H1 (cell line): ENCODE measurements at regions not wholly inside any gene's neighbourhood (a gene's known extent, or its start where the extent isn't known, plus 50 kb on each side); places are given as distances from the start of the nearest gene placed in this dataset.

Experiments used
- CTCF ChIA-PET: fragments of 300-600 bp; sonication (Branson Sonifier 250); formaldehyde crosslinking; loops from one replicate; lab custom pipeline; 2021; ENCODE audit not compliant: partially characterized antibody; lab: Charles Lee
- POLR2A ChIA-PET: fragments of 300-600 bp; sonication (Branson Sonifier 250); formaldehyde crosslinking; loops from one replicate; lab custom pipeline; 2021; ENCODE audit warnings: inconsistent platforms; ENCODE audit not compliant: partially characterized antibody; lab: Charles Lee
- DNase-seq, 2 experiments: peaks; one replicate each; pipeline versions ENCODE4 v3.0.0 to v3.0.0-alpha.2; 2010 to 2022; ENCODE audit warnings: low spot score in 2 of 2, low read depth in 1 of 2, mixed read lengths in 1 of 2
- FAIRE-seq: peaks from 2 replicates; lab custom pipeline; 2011; peaks lifted over from hg19 to GRCh38; lab: Jason Lieb, UNC
- H2AFZ ChIP-seq: 2 replicates; pipeline ENCODE4 v1.8.1; 2012; ENCODE audit warnings: low read length, inconsistent platforms
- H2AK5ac ChIP-seq: 2 replicates; pipeline ENCODE4 v1.6.1; 2013; ENCODE audit warnings: low read depth, low read length
- H2BK120ac ChIP-seq: replicated peaks from 2 replicates; pipeline ENCODE3; 2013; ENCODE audit warnings: low read depth, low read length, inconsistent platforms
- H2BK12ac ChIP-seq: 2 replicates; pipeline ENCODE4 v1.6.1; 2013; ENCODE audit warnings: low read depth, low read length
- H2BK15ac ChIP-seq: 2 replicates; pipeline ENCODE4 v1.6.1; 2013; ENCODE audit warnings: low read length
- H2BK20ac ChIP-seq: 2 replicates; pipeline ENCODE4 v1.6.1; 2013; ENCODE audit warnings: low read length
- H2BK5ac ChIP-seq: 2 replicates; pipeline ENCODE4 v1.6.1; 2013; ENCODE audit warnings: low read depth, low read length
- H3K14ac ChIP-seq: 2 replicates; pipeline ENCODE4 v1.6.1; 2013; ENCODE audit warnings: inconsistent platforms; ENCODE audit not compliant: insufficient read length
- H3K18ac ChIP-seq: 2 replicates; pipeline ENCODE4 v1.6.1; 2013; ENCODE audit warnings: low read length; ENCODE audit errors: extremely low read depth
- H3K23ac ChIP-seq: 2 replicates; pipeline ENCODE4 v1.6.1; 2013; ENCODE audit warnings: inconsistent platforms; ENCODE audit not compliant: insufficient read length
- H3K23me2 ChIP-seq: 2 replicates; pipeline ENCODE4 v1.6.1; 2013; ENCODE audit warnings: low read depth, low read length
- H3K27ac ChIP-seq: 2 replicates; pipeline ENCODE4 v1.6.1; 2011; ENCODE audit warnings: low read depth, low read length, inconsistent platforms
- H3K27me3 ChIP-seq, 4 experiments: replicated peaks in 1 of 4; 1 replicate in 1 of 4; 2 replicates in 3 of 4; pipeline versions ENCODE4 v1.6.1 to v1.8.1; 2011 to 2013; ENCODE audit warnings: low read length in 3 of 4, mild to moderate bottlenecking in 3 of 4, inconsistent platforms in 2 of 4, mixed read lengths in 2 of 4, moderate library complexity in 1 of 4; ENCODE audit not compliant: control insufficient read depth in 3 of 4, insufficient read depth in 3 of 4; ENCODE audit errors: extremely low read depth in 1 of 4
- H3K36me3 ChIP-seq, 4 experiments: 2 replicates each; pipeline versions ENCODE4 v1.6.1 to v1.8.1; 2011 to 2013; ENCODE audit warnings: mild to moderate bottlenecking in 4 of 4, low read length in 3 of 4, moderate library complexity in 2 of 4, control low read depth in 1 of 4, inconsistent platforms in 1 of 4; ENCODE audit not compliant: insufficient read depth in 4 of 4, control insufficient read depth in 2 of 4
- H3K4ac ChIP-seq: replicated peaks from 2 replicates; pipeline ENCODE3; 2013; ENCODE audit warnings: low read length, low read depth, mixed read lengths, inconsistent platforms; ENCODE audit not compliant: insufficient read length
- H3K4me1 ChIP-seq, 4 experiments: replicated peaks in 1 of 4; 1 replicate in 1 of 4; 2 replicates in 3 of 4; pipeline versions ENCODE4 v1.6.1 to v1.8.1; 2011 to 2013; ENCODE audit warnings: low read length in 3 of 4, inconsistent platforms in 2 of 4, mixed read lengths in 1 of 4; ENCODE audit not compliant: insufficient read depth in 4 of 4, control insufficient read depth in 3 of 4
- H3K4me2 ChIP-seq, 2 experiments: 2 replicates each; pipeline versions ENCODE4 v1.6.1 to v1.8.1; 2011 to 2013; ENCODE audit warnings: low read depth in 2 of 2, low read length in 2 of 2, control low read depth in 1 of 2, inconsistent platforms in 1 of 2, mild to moderate bottlenecking in 1 of 2; ENCODE audit not compliant: insufficient read depth in 1 of 2
- H3K4me3 ChIP-seq, 4 experiments: fragments of 200-600, 300-600 bp in 1 of 4; sonication (generic), shearing (Covaris generic), sonication (Bioruptor Twin) in 1 of 4; 2 replicates each; pipeline versions ENCODE4 v1.5.1 to v1.8.1; 2011 to 2016; ENCODE audit warnings: low read length in 4 of 4, low read depth in 3 of 4, control low read depth in 2 of 4, inconsistent platforms in 2 of 4, mild to moderate bottlenecking in 2 of 4, mixed read lengths in 1 of 4, moderate library complexity in 1 of 4; ENCODE audit not compliant: insufficient read depth in 2 of 4; ENCODE audit errors: extremely low read depth in 1 of 4
- H3K56ac ChIP-seq: replicated peaks from 2 replicates; pipeline ENCODE3; 2013; ENCODE audit warnings: low read depth, mild to moderate bottlenecking, mixed read lengths, low read length, inconsistent platforms; ENCODE audit not compliant: insufficient read length
- H3K79me1 ChIP-seq: 2 replicates; pipeline ENCODE4 v1.6.1; 2013; ENCODE audit warnings: low read depth, low read length, control low read depth
- H3K79me2 ChIP-seq, 2 experiments: 2 replicates each; pipeline versions ENCODE4 v1.6.1 to v1.8.1; 2012 to 2013; ENCODE audit warnings: low read length in 2 of 2, mild to moderate bottlenecking in 2 of 2, inconsistent platforms in 1 of 2; ENCODE audit not compliant: insufficient read depth in 2 of 2, control insufficient read depth in 1 of 2
- H3K9ac ChIP-seq, 4 experiments: replicated peaks in 1 of 4; 1 replicate in 1 of 4; 2 replicates in 3 of 4; pipeline versions ENCODE4 v1.6.1 to v1.8.1; 2011 to 2013; ENCODE audit warnings: low read depth in 3 of 4, low read length in 3 of 4, control low read depth in 2 of 4, mild to moderate bottlenecking in 2 of 4, moderate library complexity in 2 of 4, inconsistent platforms in 1 of 4; ENCODE audit errors: extremely low read depth in 1 of 4
- H3K9me3 ChIP-seq, 2 experiments: 2 replicates each; pipeline versions ENCODE4 v1.6.1 to v1.8.1; 2012 to 2013; ENCODE audit warnings: mild to moderate bottlenecking in 2 of 2, moderate library complexity in 2 of 2, control low read depth in 1 of 2, inconsistent platforms in 1 of 2, low read depth in 1 of 2, low read length in 1 of 2, mixed read lengths in 1 of 2; ENCODE audit not compliant: insufficient read depth in 2 of 2
- H4K20me1 ChIP-seq, 2 experiments: replicated peaks in 1 of 2; 2 replicates each; pipeline versions ENCODE3 to v1.8.1; 2011 to 2013; ENCODE audit warnings: inconsistent platforms in 2 of 2, low read length in 2 of 2, mild to moderate bottlenecking in 1 of 2; ENCODE audit not compliant: insufficient read depth in 2 of 2, control insufficient read depth in 1 of 2
- H4K5ac ChIP-seq: 2 replicates; pipeline ENCODE4 v1.6.1; 2013; ENCODE audit warnings: low read length, low read depth, mixed read lengths, inconsistent platforms; ENCODE audit not compliant: insufficient read length
- H4K8ac ChIP-seq: 2 replicates; pipeline ENCODE4 v1.8.0; 2013; ENCODE audit warnings: mild to moderate bottlenecking, moderate library complexity, low read length, inconsistent platforms; ENCODE audit not compliant: insufficient read depth; ENCODE audit errors: extremely low read depth
- H4K91ac ChIP-seq: replicated peaks from 2 replicates; pipeline ENCODE3; 2013; ENCODE audit warnings: low read length, mixed read lengths, inconsistent platforms; ENCODE audit not compliant: insufficient read length
- BACH1 ChIP-seq: IDR thresholded peaks from 2 replicates; pipeline ENCODE4 v1.6.1; 2012; ENCODE audit warnings: low read length, improper control_type of control experiment
- BRCA1 ChIP-seq: IDR thresholded peaks from 2 replicates; pipeline ENCODE4 v1.6.1; 2012; ENCODE audit warnings: low read depth, low read length, improper control_type of control experiment
- CHD1 ChIP-seq: IDR thresholded peaks from 2 replicates; pipeline ENCODE4 v1.6.1; 2012; ENCODE audit warnings: low read depth, low read length, improper control_type of control experiment
- CTCF ChIP-seq, 3 experiments: IDR thresholded peaks; 1 replicate in 2 of 3; 2 replicates in 1 of 3; pipeline versions ENCODE4 v1.5.1 to v1.6.1; 2011; ENCODE audit warnings: low read length in 3 of 3, mild to moderate bottlenecking in 3 of 3, inconsistent platforms in 2 of 3, low read depth in 1 of 3, moderate library complexity in 1 of 3; ENCODE audit not compliant: insufficient read depth in 1 of 3; ENCODE audit errors: control extremely low read depth in 1 of 3
- GTF2F1 ChIP-seq: IDR thresholded peaks from 2 replicates; pipeline ENCODE4 v1.6.1; 2012; ENCODE audit warnings: low read depth, low read length, improper control_type of control experiment, borderline replicate concordance
- HDAC2 ChIP-seq, 2 experiments: fragments of 300-600 bp in 1 of 2; sonication (generic) in 1 of 2; IDR thresholded peaks; 2 replicates each; pipeline ENCODE4 v1.6.1; 2011 to 2012; ENCODE audit warnings: low read depth in 2 of 2, low read length in 2 of 2, mild to moderate bottlenecking in 2 of 2, moderate library complexity in 2 of 2, borderline replicate concordance in 1 of 2, inconsistent platforms in 1 of 2
- HDAC6 ChIP-seq: IDR thresholded peaks from one replicate; pipeline ENCODE4 v1.7.1; 2012; ENCODE audit warnings: low read depth, mild to moderate bottlenecking, inconsistent platforms, low read length, moderate library complexity
- KDM5A ChIP-seq: fragments of 200-600 bp; IDR thresholded peaks from 2 replicates; pipeline ENCODE4 v1.7.1; 2012; ENCODE audit warnings: mild to moderate bottlenecking, low read length, inconsistent platforms, mixed read lengths
- NANOG ChIP-seq: IDR thresholded peaks from 2 replicates; pipeline ENCODE4 v1.6.1; 2011; ENCODE audit warnings: low read length, low read depth, mild to moderate bottlenecking, inconsistent platforms; ENCODE audit not compliant: insufficient read depth, poor library complexity, severe bottlenecking
- POLR2AphosphoS5 ChIP-seq: IDR thresholded peaks from 2 replicates; pipeline ENCODE4 v1.6.1; 2011; ENCODE audit warnings: low read depth, low read length
- TAF1 ChIP-seq: IDR thresholded peaks from 2 replicates; pipeline ENCODE4 v1.6.1; 2011; ENCODE audit warnings: mild to moderate bottlenecking, low read depth, low read length
- YY1 ChIP-seq: IDR thresholded peaks from 2 replicates; pipeline ENCODE4 v1.6.1; 2011; ENCODE audit warnings: low read depth, mild to moderate bottlenecking, low read length
- ZNF274 ChIP-seq: IDR thresholded peaks from 2 replicates; pipeline ENCODE4 v1.7.0; 2012; ENCODE audit warnings: low read length, borderline replicate concordance; ENCODE audit errors: extremely low read depth
- WGBS, 2 experiments: shearing (Covaris generic) in 1 of 2; methylation state at CpG; one replicate each; pipeline versions ENCODE4 v1.1.6 to v1.1.7; 2013 to 2015; ENCODE audit warnings: low lambda C conversion rate in 2 of 2, mixed read lengths in 2 of 2, inconsistent platforms in 1 of 2, low coverage in 1 of 2, missing lambda C conversion rate in 1 of 2; ENCODE audit not compliant: insufficient replicate concordance in 2 of 2, insufficient coverage in 1 of 2, insufficient read length in 1 of 2; ENCODE audit errors: extremely low coverage in 1 of 2, missing lambda C conversion rate in 1 of 2; 5-methylcytosine and 5-hydroxymethylcytosine counted together

GRCh38 chr14:42961509-42961908 lies 1354.8 kb downstream of the LRFN5 start:
- H3K27ac ChIP-seq: no peak overlapping the region
- H3K36me3 ChIP-seq: no peaks in the 10 kb centered on the region
- H2AK5ac ChIP-seq: no peak overlapping the region
- H3K23me2 ChIP-seq: no peaks in the 10 kb centered on the region
- H3K14ac ChIP-seq: no peak overlapping the region
- POLR2A ChIA-PET: no interaction called here
- H3K79me1 ChIP-seq: no peaks in the 10 kb centered on the region
- H3K27me3 ChIP-seq: no peaks in the 10 kb centered on the region
- H2BK12ac ChIP-seq: no peak overlapping the region
- H2BK120ac ChIP-seq: no peak overlapping the region
- no peak for FAIRE-seq
- H3K9ac ChIP-seq: no peak overlapping the region
- WGBS, 2 experiments: 92% methylated on average over 3 of the region's 3 CpGs; no CpG with 5 or more reads in 1 of the 2 experiments
- no peak overlapping the region for H2BK15ac ChIP-seq
- no peak overlapping the region for H3K4ac ChIP-seq
- H3K18ac ChIP-seq: no peak overlapping the region
- no peaks in the 10 kb centered on the region for H3K79me2 ChIP-seq
- CTCF ChIA-PET: no interaction called here
- H4K5ac ChIP-seq: no peak overlapping the region
- H3K4me2 ChIP-seq: no peak overlapping the region
- no peak overlapping the region for H4K8ac ChIP-seq
- H4K20me1 ChIP-seq: no peaks in the 10 kb centered on the region
- no peak overlapping the region for H2BK5ac ChIP-seq
- no peak overlapping the region for H4K91ac ChIP-seq
- H2AFZ ChIP-seq: no peak overlapping the region
- no peak for DNase-seq
- no peak overlapping the region for H3K4me3 ChIP-seq
- peaks cover 0 to 5% of the 10 kb centered on the region in 2 experiments; a peak in 1 of 4 replicates for H3K9me3 ChIP-seq
- no peak overlapping the region for H2BK20ac ChIP-seq
- H3K56ac ChIP-seq: no peak overlapping the region
- no peaks in the 10 kb centered on the region; a peak in 1 of 7 replicates for H3K4me1 ChIP-seq
- no peak overlapping the region for H3K23ac ChIP-seq
- TF ChIP-seq POLR2AphosphoS5 (no peak), ZNF274 (no peak), HDAC2 (IDR thresholded peaks at IDR 0.05; ENCODE audit: borderline replicate concordance in 1 of 2, low read depth in 2 of 2, low read length in 2 of 2) (no peak), BRCA1 (no peak), CHD1 (no peak), CTCF (IDR thresholded peaks at IDR 0.05; ENCODE audit: control extremely low read depth in 1 of 3, insufficient read depth in 1 of 3, low read depth in 1 of 3, low read length in 3 of 3) (no peak), YY1 (no peak), BACH1 (no peak), KDM5A (no peak), GTF2F1 (no peak), TAF1 (no peak), NANOG (no peak), HDAC6 (no peak)
